ENCODE measurements at regions not wholly inside any gene's neighbourhood (a gene's known extent, or its start where the extent isn't known, plus 50 kb on each side); places are given as distances from the start of the nearest gene placed in this dataset.

- Mint-ChIP-seq H3K27me3 (no peaks in the 10 kb centered on the region), H3K4me3 (no peak overlapping the region)
Observed at GRCh38 chr10:94043431-94043990, 49.8 kb downstream of the PLCE1 start.

GRCh38 chr10:94046098-94046497 is 52.4 kb downstream of the PLCE1 start:
- Mint-ChIP-seq H3K9me3 (no peaks in the 10 kb centered on the region), H3K36me3 (peaks cover 1% of the 10 kb centered on the region), H3K4me1 (no peaks in the 10 kb centered on the region), H3K27ac (peak overlapping the region in 1 of 3 donors; percentile 8), H3K4me3 (no peak overlapping the region), H3K27me3 (no peaks in the 10 kb centered on the region)

More at GRCh38 chr10:94043431-94043990, 49.8 kb downstream of the PLCE1 start:
- Mint-ChIP-seq H3K4me1 (no peaks in the 10 kb centered on the region), H3K27ac (no peak overlapping the region), H3K9me3 (no peaks in the 10 kb centered on the region), H3K36me3 (no peaks in the 10 kb centered on the region)

- Mint-ChIP-seq H3K4me1 (no peaks in the 10 kb centered on the region), H3K27me3 (no peaks in the 10 kb centered on the region), H3K4me3 (no peak overlapping the region), H3K9me3 (no peaks in the 10 kb centered on the region), H3K36me3 (peaks cover 1% of the 10 kb centered on the region), H3K27ac (no peak overlapping the region)
Observed at GRCh38 chr10:94047293-94047692, 53.6 kb downstream of the PLCE1 start.

GRCh38 chr10:94049911-94050310 is 56.2 kb downstream of the PLCE1 start:
- H3K9me3 Mint-ChIP-seq: no peaks in the 10 kb centered on the region
- H3K27me3 Mint-ChIP-seq: peaks cover 1% of the 10 kb centered on the region
- no peak overlapping the region for H3K4me3 Mint-ChIP-seq
- H3K27ac Mint-ChIP-seq: no peak overlapping the region
- H3K36me3 Mint-ChIP-seq: peaks cover 1% of the 10 kb centered on the region
- no peaks in the 10 kb centered on the region for H3K4me1 Mint-ChIP-seq

- Mint-ChIP-seq H3K4me1 (no peaks in the 10 kb centered on the region), H3K36me3 (peaks cover 1% of the 10 kb centered on the region), H3K27me3 (peaks cover 1% of the 10 kb centered on the region), H3K4me3 (no peak overlapping the region), H3K9me3 (no peaks in the 10 kb centered on the region), H3K27ac (no peak overlapping the region)
Observed at GRCh38 chr10:94052281-94052680, 58.5 kb downstream of the PLCE1 start.

GRCh38 chr10:94052866-94053791 is 59.4 kb downstream of the PLCE1 start:
- Mint-ChIP-seq H3K4me3 (no peak overlapping the region), H3K27me3 (peaks cover 1% of the 10 kb centered on the region), H3K36me3 (peaks cover 1% of the 10 kb centered on the region), H3K27ac (no peak overlapping the region), H3K9me3 (no peaks in the 10 kb centered on the region), H3K4me1 (no peaks in the 10 kb centered on the region)

- Mint-ChIP-seq H3K9me3 (no peaks in the 10 kb centered on the region), H3K27me3 (no peaks in the 10 kb centered on the region), H3K36me3 (no peaks in the 10 kb centered on the region), H3K4me1 (no peaks in the 10 kb centered on the region), H3K4me3 (no peak overlapping the region), H3K27ac (no peak overlapping the region)
Observed at GRCh38 chr10:94059178-94059883, 65.6 kb downstream of the PLCE1 start.

- H3K4me3 Mint-ChIP-seq: no peak overlapping the region
- no peaks in the 10 kb centered on the region for H3K27me3 Mint-ChIP-seq
- H3K27ac Mint-ChIP-seq: no peak overlapping the region
- H3K36me3 Mint-ChIP-seq: no peaks in the 10 kb centered on the region
- H3K9me3 Mint-ChIP-seq: no peaks in the 10 kb centered on the region
- no peaks in the 10 kb centered on the region for H3K4me1 Mint-ChIP-seq
Observed at GRCh38 chr10:94061026-94061425, 67.3 kb downstream of the PLCE1 start.

GRCh38 chr10:94062611-94063010 is 68.9 kb downstream of the PLCE1 start:
- H3K36me3 Mint-ChIP-seq: no peaks in the 10 kb centered on the region
- H3K9me3 Mint-ChIP-seq: no peaks in the 10 kb centered on the region
- H3K4me3 Mint-ChIP-seq: no peak overlapping the region
- no peaks in the 10 kb centered on the region for H3K4me1 Mint-ChIP-seq
- H3K27ac Mint-ChIP-seq: no peak overlapping the region
- H3K27me3 Mint-ChIP-seq: no peaks in the 10 kb centered on the region

GRCh38 chr10:94065362-94065761 is 71.6 kb downstream of the PLCE1 start:
- Mint-ChIP-seq H3K36me3 (peaks cover 2% of the 10 kb centered on the region), H3K27me3 (no peaks in the 10 kb centered on the region), H3K9me3 (no peaks in the 10 kb centered on the region), H3K4me3 (no peak overlapping the region), H3K27ac (no peak overlapping the region), H3K4me1 (no peaks in the 10 kb centered on the region)

- no peaks in the 10 kb centered on the region for H3K27me3 Mint-ChIP-seq
- no peak overlapping the region for H3K4me3 Mint-ChIP-seq
- no peak overlapping the region for H3K27ac Mint-ChIP-seq
- no peaks in the 10 kb centered on the region for H3K9me3 Mint-ChIP-seq
- peaks cover 2% of the 10 kb centered on the region for H3K36me3 Mint-ChIP-seq
- H3K4me1 Mint-ChIP-seq: no peaks in the 10 kb centered on the region
Observed at GRCh38 chr10:94065787-94066186, 72.1 kb downstream of the PLCE1 start.

GRCh38 chr10:94066411-94066810 is 72.7 kb downstream of the PLCE1 start:
- Mint-ChIP-seq H3K27me3 (no peaks in the 10 kb centered on the region), H3K36me3 (peaks cover 2% of the 10 kb centered on the region), H3K27ac (no peak overlapping the region), H3K4me1 (no peaks in the 10 kb centered on the region), H3K9me3 (no peaks in the 10 kb centered on the region), H3K4me3 (no peak overlapping the region)

- Mint-ChIP-seq H3K36me3 (peaks cover 4% of the 10 kb centered on the region), H3K4me3 (no peak overlapping the region), H3K9me3 (peaks cover 0 to 9% (median 0%) of the 10 kb centered on the region in 3 donors), H3K27ac (no peak overlapping the region), H3K27me3 (peaks cover 3% of the 10 kb centered on the region), H3K4me1 (no peaks in the 10 kb centered on the region)
Observed at GRCh38 chr10:94069884-94070283, 76.2 kb downstream of the PLCE1 start.

GRCh38 chr10:94074462-94074861 is 80.7 kb downstream of the PLCE1 start:
- H3K36me3 Mint-ChIP-seq: peaks cover 2% of the 10 kb centered on the region

GRCh38 chr10:94075506-94075905 is 81.8 kb downstream of the PLCE1 start:
- Mint-ChIP-seq H3K27me3 (peaks cover 4% of the 10 kb centered on the region), H3K36me3 (peaks cover 3% of the 10 kb centered on the region), H3K4me1 (no peaks in the 10 kb centered on the region), H3K9me3 (peaks cover 0 to 9% (median 0%) of the 10 kb centered on the region in 3 donors), H3K27ac (no peak overlapping the region), H3K4me3 (no peak overlapping the region)

More at GRCh38 chr10:94074462-94074861, 80.7 kb downstream of the PLCE1 start:
- Mint-ChIP-seq H3K9me3 (peaks cover 0 to 9% (median 0%) of the 10 kb centered on the region in 3 donors), H3K4me1 (no peaks in the 10 kb centered on the region), H3K27me3 (peaks cover 4% of the 10 kb centered on the region), H3K27ac (no peak overlapping the region), H3K4me3 (no peak overlapping the region)

Data from IgD-negative memory B cell (primary cell).